GM23338 (cell line): ENCODE measurements at regions not wholly inside any gene's neighbourhood (a gene's known extent, or its start where the extent isn't known, plus 50 kb on each side); places are given as distances from the start of the nearest gene placed in this dataset.
"Not testable (repeated sequence)": the region's sequence is repeated elsewhere in the genome, so short reads cannot be mapped to it uniquely, and the experiment has no call there.

ENCODE experiments used
- EZH2 ChIP-seq: fragments of 200-600 bp; sonication (generic); IDR thresholded peaks from one replicate; pipeline ENCODE4 v1.8.0; 2017; ENCODE audit warnings: antibody characterized with exemption, mild to moderate bottlenecking, low read depth; ENCODE audit not compliant: unreplicated experiment
- JUNB ChIP-seq: IDR thresholded peaks from one replicate; pipeline ENCODE4 v1.6.1; 2016; ENCODE audit warnings: antibody characterized with exemption; ENCODE audit not compliant: unreplicated experiment
- POLR2AphosphoS5 ChIP-seq: IDR thresholded peaks from 2 replicates; pipeline ENCODE4 v1.6.1; 2016; ENCODE audit warnings: antibody characterized with exemption, low read depth
- TF ChIP-seq, protein P1 (sequence below), 2 experiments: fragments of 200-600 bp in 1 of 2; sonication (generic) in 1 of 2; conservative IDR thresholded peaks; 2 replicates each; pipeline versions ENCODE4 v1.5.1 to v1.6.1; 2016 to 2017; ENCODE audit warnings: antibody characterized with exemption in 2 of 2, low read depth in 2 of 2, mild to moderate bottlenecking in 2 of 2, moderate library complexity in 1 of 2

DNA sequence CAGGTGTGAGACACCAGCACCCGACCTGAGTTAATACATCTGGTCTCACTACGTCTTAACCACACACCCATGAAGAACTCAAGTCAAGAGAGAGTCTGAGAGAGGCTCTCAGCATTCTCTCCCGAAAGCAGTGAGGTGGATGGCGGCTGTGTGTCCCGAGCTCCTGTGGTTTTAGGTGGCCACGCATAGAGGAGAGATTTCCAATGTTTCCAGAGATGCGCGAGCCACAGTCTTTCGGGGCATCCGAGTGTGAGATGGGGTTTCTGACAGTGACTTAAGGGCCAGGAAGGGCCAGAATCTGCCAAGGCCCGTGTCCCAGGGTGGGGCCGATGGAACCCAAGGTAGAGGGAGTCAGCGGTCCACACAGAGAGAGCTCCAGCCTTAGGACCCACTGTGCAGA, 97.5 kb upstream of the ANKRD30BL start:
- TF ChIP-seq, protein P1, sequence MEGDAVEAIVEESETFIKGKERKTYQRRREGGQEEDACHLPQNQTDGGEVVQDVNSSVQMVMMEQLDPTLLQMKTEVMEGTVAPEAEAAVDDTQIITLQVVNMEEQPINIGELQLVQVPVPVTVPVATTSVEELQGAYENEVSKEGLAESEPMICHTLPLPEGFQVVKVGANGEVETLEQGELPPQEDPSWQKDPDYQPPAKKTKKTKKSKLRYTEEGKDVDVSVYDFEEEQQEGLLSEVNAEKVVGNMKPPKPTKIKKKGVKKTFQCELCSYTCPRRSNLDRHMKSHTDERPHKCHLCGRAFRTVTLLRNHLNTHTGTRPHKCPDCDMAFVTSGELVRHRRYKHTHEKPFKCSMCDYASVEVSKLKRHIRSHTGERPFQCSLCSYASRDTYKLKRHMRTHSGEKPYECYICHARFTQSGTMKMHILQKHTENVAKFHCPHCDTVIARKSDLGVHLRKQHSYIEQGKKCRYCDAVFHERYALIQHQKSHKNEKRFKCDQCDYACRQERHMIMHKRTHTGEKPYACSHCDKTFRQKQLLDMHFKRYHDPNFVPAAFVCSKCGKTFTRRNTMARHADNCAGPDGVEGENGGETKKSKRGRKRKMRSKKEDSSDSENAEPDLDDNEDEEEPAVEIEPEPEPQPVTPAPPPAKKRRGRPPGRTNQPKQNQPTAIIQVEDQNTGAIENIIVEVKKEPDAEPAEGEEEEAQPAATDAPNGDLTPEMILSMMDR (conservative IDR thresholded peaks at IDR 0.05; ENCODE audit: low read depth in 2 of 2), result not testable (repeated sequence)
- TF ChIP-seq JUNB, EZH2, POLR2AphosphoS5: not testable (repeated sequence)
